Superior temporal gyrus (tissue), 1 donor: ENCODE measurements at regions not wholly inside any gene's neighbourhood (a gene's known extent, or its start where the extent isn't known, plus 50 kb on each side); places are given as distances from the start of the nearest gene placed in this dataset.

ENCODE experiments used
- DNase-seq: peaks from one replicate; pipeline ENCODE4 v3.0.0-alpha.2; 2016; ENCODE audit errors: extremely low spot score

DNA sequence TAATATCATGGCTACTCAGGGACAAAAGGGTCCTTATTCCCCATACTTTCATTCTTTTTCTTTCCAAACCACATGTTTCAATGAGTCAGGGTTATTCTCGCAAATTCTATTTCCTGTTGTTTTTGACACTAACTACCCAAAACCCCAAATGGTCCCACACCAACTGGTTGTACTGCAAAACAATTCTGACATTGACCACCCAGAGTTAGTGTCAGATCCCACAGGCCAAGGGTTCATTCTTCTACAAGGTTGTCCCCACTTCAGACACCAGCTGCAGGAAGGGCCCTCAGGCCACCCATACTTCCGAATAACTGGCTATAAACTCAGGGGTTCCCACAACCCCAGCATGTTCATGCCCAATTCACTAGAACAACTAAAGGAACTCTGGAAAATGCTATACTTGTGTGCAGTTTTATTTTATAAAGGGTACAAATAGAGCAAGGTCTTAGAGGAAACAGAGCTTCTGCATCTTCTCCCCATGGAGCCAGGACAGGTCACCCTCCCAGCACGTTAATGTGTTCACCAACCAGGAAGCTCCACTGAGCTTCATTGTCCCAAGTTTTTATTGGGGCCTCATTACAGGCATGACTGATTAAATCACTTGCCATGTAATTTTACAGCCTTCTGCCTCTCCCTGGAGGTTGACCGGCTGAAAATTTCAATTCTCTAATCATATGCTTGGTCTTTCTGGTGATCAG lies 334.8 kb downstream of the DRD1 start:
- no peak for DNase-seq

DNA sequence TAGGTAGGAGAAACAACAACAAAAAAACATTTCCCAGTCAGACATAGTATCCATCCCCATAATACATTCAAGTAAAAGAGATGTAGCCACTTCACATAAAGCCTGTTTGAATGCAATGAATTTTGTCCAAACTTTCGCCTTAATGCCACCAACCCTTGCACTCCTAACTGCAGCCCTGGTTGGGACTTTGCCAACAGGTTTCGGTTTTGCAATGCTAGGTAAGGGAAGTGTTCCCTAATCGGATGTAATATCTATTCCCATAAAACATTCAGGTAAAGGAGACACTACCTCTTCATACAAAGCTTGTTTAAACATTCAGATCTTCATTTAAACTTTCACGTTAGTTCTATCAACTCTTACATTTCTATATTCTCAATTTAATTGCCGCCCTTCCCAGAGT lies 336.1 kb downstream of the DRD1 start:
- DNase-seq: no peak

DNA sequence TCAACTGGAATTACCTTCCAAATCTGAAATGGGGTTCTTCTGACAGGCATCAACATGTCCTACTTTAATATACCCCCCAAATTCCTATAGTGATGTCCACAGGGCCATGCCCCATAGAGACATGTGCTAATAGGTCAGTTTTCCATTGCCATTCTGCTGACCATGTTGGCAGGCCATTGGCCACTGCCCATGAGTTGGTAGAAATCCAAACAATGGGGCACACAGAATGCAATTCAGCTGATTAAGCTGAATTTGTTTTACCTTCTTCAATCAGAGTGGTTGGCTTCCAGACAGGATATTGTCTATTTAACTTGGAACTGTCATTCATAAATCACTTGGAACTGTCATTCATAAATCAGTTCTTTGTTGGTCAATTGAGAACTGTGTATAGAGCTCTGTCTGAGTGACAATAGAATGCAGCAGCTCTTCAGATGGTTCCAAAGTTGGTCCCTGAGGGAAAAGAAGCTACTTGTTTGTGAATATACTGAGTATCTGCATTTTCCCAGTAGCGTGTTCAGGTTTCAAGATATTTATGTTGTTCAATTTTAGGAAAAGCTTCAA lies 336.9 kb downstream of the DRD1 start:
- DNase-seq: no peak

GRCh38 chr5:175104677-175105076 lies 339.3 kb downstream of the DRD1 start:
- DNase-seq: no peak

- DNase-seq: no peak
These were observed 340.2 kb downstream of the DRD1 start for GRCh38 chr5:175103746-175104145.

- no peak for DNase-seq
These were observed 341.3 kb downstream of the DRD1 start for GRCh38 chr5:175102717-175103116.

DNA sequence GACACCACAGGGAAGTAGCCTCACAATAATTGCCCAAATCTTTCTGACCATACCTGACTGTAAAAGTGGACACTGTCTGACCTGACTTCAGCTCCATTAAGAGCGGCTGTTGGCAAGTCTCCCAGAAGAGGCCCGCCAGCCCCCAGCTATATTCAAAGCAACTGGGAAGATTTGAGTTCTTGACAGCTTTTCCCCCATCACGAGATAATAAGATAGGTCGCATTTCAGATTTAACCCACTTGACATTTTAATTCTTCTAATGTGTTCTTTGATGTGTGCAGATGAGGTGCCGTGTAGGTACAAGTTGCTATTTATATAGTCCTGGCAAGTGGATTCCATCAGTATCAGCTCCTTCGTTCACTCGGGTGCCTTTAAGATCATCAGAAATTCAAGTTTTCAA lies 345.7 kb downstream of the DRD1 start:
- DNase-seq: no peak

GRCh38 chr5:175096469-175097165 lies 347.4 kb downstream of the DRD1 start:
- DNase-seq: no peak

DNA sequence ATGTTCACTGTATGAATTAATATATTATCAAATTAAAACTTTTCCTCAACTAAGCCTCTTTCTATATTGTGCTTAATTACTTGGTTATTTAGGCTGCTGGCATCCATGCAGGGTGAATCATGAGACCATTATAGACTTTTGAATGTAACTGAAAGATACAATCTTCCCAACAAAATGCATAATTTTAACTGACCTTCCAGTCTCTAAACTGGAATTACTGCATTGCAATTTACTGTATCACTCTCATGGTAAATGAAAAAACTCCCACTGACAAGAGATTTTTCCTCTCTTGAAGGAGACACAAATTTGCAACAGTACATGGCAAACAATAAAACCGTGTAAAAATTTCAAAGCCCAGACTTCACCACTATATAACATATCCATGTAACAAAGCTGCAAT lies 349.5 kb downstream of the DRD1 start:
- DNase-seq: no peak

DNA sequence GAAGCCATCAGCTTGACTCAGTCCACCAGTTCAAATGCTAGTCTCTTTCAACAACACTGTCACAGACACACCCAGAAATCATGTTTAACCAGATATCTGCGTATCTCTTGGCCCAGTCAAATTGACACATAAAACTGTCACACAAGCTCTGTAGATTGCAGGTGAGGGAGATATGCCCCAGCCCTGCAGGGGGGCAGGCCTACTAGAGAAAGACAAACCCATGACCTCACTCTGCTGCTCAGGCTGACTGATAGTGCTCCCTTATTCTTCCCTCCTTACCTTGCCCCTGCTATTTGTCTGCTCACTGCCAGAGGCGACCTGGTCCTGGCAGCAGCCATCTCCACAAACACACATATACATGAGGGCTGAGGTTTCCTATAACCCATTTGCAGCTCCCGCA lies 351.3 kb downstream of the DRD1 start:
- no peak for DNase-seq

- no peak for DNase-seq
These were observed 355.0 kb downstream of the DRD1 start for GRCh38 chr5:175088963-175089362.

GRCh38 chr5:175082866-175083590 lies 358.6 kb downstream of the MSX2 start:
- DNase-seq: no peak

DNA sequence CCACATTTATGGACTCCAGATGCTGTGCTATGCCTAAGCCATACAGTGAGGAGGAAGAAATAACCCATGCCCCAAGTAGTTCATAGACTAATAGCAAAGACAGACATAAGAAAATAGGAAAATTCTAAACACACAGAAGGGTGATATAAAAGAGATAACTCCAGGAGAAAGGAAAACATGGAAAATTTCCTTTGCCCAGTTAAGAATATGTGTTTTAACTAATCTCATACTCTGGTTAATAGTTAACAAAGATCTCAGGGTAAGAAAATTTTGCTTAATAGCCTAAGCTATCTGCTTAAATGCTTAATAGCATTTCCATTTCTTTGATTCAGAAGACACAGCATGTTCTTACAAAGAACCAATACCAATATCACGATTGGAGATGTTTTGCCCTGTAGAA lies 358.0 kb downstream of the MSX2 start:
- no peak for DNase-seq

DNA sequence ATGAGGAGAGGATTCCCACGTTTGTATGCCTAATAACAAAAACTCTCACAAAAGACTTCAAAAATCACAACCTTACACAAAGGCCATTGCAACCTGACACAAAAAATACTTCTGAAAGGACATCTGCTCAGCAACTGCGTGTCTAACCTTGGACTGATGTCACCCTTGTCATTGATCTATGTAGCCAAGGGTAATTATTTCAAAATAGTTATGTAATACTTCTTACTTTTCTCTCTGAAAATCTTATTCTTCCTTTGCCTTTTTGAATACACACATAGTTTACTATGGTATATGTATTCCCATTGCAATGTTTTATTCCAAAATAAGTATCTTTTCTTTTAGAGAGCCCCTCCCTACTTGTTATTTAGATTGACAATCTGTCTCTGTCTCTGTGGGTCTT lies 355.3 kb downstream of the MSX2 start:
- DNase-seq: no peak

DNA sequence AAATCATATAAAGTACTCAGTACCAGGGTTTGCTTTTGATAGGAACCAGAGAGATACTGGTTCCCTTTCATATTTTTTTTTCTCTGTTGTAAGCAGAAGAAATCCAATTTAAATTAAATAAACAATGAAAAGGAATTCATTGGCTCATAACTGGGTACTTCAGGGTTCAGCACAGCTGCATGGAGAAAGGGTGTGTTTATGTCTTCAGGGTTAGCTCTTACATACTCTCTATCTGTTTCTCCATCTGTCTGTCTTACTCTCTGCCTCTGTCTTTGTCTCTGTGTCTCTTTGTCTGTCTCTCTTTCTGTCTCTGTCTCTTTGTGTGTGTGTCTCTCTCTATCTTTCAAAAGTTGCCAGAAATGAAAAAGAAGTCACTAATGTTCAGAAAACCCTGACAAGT lies 345.9 kb downstream of the MSX2 start:
- DNase-seq: no peak

- DNase-seq: peak; percentile 35
These were observed 335.9 kb downstream of the MSX2 start for GRCh38 chr5:175060257-175060656.

GRCh38 chr5:175059687-175060211 lies 335.4 kb downstream of the MSX2 start:
- peak; percentile 83 for DNase-seq

DNA sequence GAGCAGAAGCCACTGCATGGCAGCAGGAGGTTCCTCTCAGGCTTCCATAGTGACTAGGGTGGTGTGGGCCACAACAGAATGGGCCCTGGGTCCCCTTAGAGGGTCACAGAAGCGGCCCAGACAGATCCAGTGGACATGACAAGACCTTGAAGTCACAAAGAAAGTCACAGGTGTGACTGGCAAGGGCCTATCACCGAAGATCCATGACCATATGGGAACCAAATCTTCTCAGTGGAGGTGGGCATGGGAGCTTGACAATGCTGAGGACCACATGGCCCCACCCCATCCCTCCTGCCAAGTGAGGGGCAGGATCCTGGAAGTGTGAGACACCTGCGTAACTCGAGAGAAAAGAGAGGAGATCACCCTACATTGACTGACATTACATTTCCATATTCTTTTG lies 332.4 kb downstream of the MSX2 start:
- DNase-seq: no peak

DNA sequence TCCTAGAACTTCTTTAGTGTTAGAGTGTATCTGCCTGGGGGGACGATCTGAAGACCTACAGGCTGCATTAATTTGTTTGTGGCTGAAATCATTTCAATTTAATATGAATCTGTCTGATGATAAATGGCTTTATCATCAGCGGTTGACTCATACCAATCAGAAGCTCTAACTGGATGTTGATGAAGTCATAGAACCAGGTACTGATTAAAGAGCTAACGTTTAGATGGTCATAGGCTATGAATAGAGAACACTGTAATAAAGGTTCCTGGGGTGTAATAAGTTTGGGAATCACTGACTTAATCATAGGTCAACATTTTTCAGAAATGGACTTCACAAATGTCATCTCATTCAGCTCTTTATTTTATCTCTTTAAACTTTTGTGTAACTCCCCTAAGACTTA lies 329.9 kb downstream of the MSX2 start:
- no peak for DNase-seq

- DNase-seq: no peak
These were observed 328.0 kb downstream of the MSX2 start for GRCh38 chr5:175052351-175052750.

GRCh38 chr5:175047048-175047447 lies 322.7 kb downstream of the MSX2 start:
- no peak for DNase-seq

DNA sequence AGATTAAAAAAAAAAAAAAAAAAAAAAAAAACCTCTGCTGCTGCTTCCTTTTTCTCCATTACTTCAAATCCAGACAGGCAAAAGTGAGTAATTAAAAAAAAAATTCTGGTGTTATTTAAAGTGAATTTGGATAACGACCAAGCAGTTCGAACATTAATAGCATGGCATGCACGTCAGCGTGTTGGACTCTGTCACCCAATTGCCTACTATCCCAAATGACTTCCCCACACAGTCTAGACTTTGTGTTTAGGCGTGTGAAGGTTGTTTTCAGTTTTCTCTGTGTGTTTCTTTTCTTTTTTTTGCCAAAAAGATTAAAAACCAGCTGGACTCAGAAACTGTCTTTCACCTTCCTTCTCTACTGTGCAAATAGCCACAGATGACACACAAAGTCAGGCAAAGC lies 321.4 kb downstream of the MSX2 start:
- no peak for DNase-seq
